Mesenchymal stem cell (in vitro differentiated cells and primary cell): ENCODE measurements at regions not wholly inside any gene's neighbourhood (a gene's known extent, or its start where the extent isn't known, plus 50 kb on each side); places are given as distances from the start of the nearest gene placed in this dataset.

Experiments
- DNase-seq: peaks from one replicate; pipeline ENCODE4 v3.0.0-alpha.2; 2013
- H2AFZ ChIP-seq: one replicate; pipeline ENCODE4 v1.6.1; 2013; ENCODE audit warnings: low read depth, mild to moderate bottlenecking, control low read depth, inconsistent platforms, low read length, moderate library complexity
- H2AK5ac ChIP-seq: 2 replicates; pipeline ENCODE4 v1.6.1; 2013; ENCODE audit warnings: low read length, moderate library complexity, mild to moderate bottlenecking, inconsistent platforms; ENCODE audit not compliant: severe bottlenecking
- H2BK120ac ChIP-seq: one replicate; pipeline ENCODE4 v1.6.1; 2013; ENCODE audit warnings: low read depth, mild to moderate bottlenecking, inconsistent platforms, low read length, moderate library complexity
- H2BK12ac ChIP-seq, 2 experiments: one replicate each; pipeline ENCODE4 v1.6.1; 2013; ENCODE audit warnings: inconsistent platforms in 2 of 2, low read length in 2 of 2, mild to moderate bottlenecking in 2 of 2, moderate library complexity in 2 of 2, control low read depth in 1 of 2
- H2BK15ac ChIP-seq: one replicate; pipeline ENCODE4 v1.6.1; 2013; ENCODE audit warnings: mild to moderate bottlenecking, low read depth, inconsistent platforms; ENCODE audit not compliant: poor library complexity, severe bottlenecking
- H2BK5ac ChIP-seq: 2 replicates; pipeline ENCODE4 v1.6.1; 2013; ENCODE audit warnings: low read depth, mild to moderate bottlenecking, low read length, control low read depth, inconsistent platforms; ENCODE audit not compliant: poor library complexity, severe bottlenecking
- H3K14ac ChIP-seq, 2 experiments: one replicate each; pipeline ENCODE4 v1.6.1; 2013; ENCODE audit warnings: inconsistent platforms in 2 of 2, low read length in 2 of 2, control low read depth in 1 of 2, mild to moderate bottlenecking in 1 of 2, moderate library complexity in 1 of 2
- H3K18ac ChIP-seq, 2 experiments: one replicate each; pipeline ENCODE4 v1.6.1; 2013; ENCODE audit warnings: inconsistent platforms in 2 of 2, low read length in 2 of 2, control low read depth in 1 of 2, low read depth in 1 of 2, mild to moderate bottlenecking in 1 of 2
- H3K23ac ChIP-seq, 2 experiments: one replicate each; pipeline ENCODE4 v1.6.1; 2013; ENCODE audit warnings: inconsistent platforms in 2 of 2, low read length in 2 of 2, mild to moderate bottlenecking in 2 of 2, moderate library complexity in 2 of 2, control low read depth in 1 of 2
- H3K27ac ChIP-seq: 2 replicates; pipeline ENCODE4 v1.5.1; 2013; ENCODE audit warnings: mild to moderate bottlenecking, moderate library complexity, low read length, control low read depth, inconsistent platforms; ENCODE audit not compliant: poor library complexity, severe bottlenecking
- H3K27me3 ChIP-seq, 2 experiments: 2 replicates each; pipeline versions ENCODE4 v1.6.1 to v1.7.0; 2013; ENCODE audit warnings: low read length in 2 of 2, mild to moderate bottlenecking in 2 of 2, moderate library complexity in 2 of 2, control low read depth in 1 of 2, inconsistent platforms in 1 of 2; ENCODE audit not compliant: control insufficient read depth in 1 of 2, insufficient read depth in 1 of 2
- H3K36me3 ChIP-seq, 2 experiments: 2 replicates each; pipeline versions ENCODE4 v1.6.1 to v1.7.0; 2013; ENCODE audit warnings: low read length in 2 of 2, control low read depth in 1 of 2, inconsistent platforms in 1 of 2, low read depth in 1 of 2, mild to moderate bottlenecking in 1 of 2; ENCODE audit not compliant: insufficient read depth in 2 of 2, control insufficient read depth in 1 of 2
- H3K4ac ChIP-seq, 2 experiments: one replicate each; pipeline ENCODE4 v1.6.1; 2013; ENCODE audit warnings: inconsistent platforms in 2 of 2, low read length in 2 of 2, mild to moderate bottlenecking in 2 of 2, moderate library complexity in 2 of 2, control low read depth in 1 of 2, low read depth in 1 of 2
- H3K4me1 ChIP-seq: 2 replicates; pipeline ENCODE4 v1.6.1; 2013; ENCODE audit warnings: low read depth, low read length, control low read depth; ENCODE audit not compliant: control insufficient read depth, insufficient read depth
- H3K4me2 ChIP-seq: 2 replicates; pipeline ENCODE4 v1.6.1; 2013; ENCODE audit warnings: low read length, mild to moderate bottlenecking, inconsistent platforms; ENCODE audit not compliant: poor library complexity, severe bottlenecking
- H3K4me3 ChIP-seq, 2 experiments: 2 replicates each; pipeline versions ENCODE4 v1.5.1 to v1.7.0; 2013; ENCODE audit warnings: low read length in 2 of 2, mild to moderate bottlenecking in 2 of 2, control low read depth in 1 of 2, low read depth in 1 of 2; ENCODE audit not compliant: insufficient read depth in 1 of 2
- H3K79me1 ChIP-seq: replicated peaks from 2 replicates; pipeline ENCODE4 v1.6.1; 2013; ENCODE audit warnings: mild to moderate bottlenecking, control low read depth, low read length, inconsistent platforms; ENCODE audit not compliant: poor library complexity, severe bottlenecking
- H3K9ac ChIP-seq: 2 replicates; pipeline ENCODE4 v1.7.0; 2013; ENCODE audit warnings: mild to moderate bottlenecking, low read length, moderate library complexity
- H3K9me3 ChIP-seq: 2 replicates; pipeline ENCODE4 v1.7.0; 2013; ENCODE audit warnings: mild to moderate bottlenecking, low read length; ENCODE audit not compliant: control insufficient read depth
- H4K8ac ChIP-seq: one replicate; pipeline ENCODE4 v1.6.1; 2013; ENCODE audit warnings: inconsistent platforms, mild to moderate bottlenecking, low read length, moderate library complexity
- H4K91ac ChIP-seq: one replicate; pipeline ENCODE4 v1.6.1; 2013; ENCODE audit warnings: mild to moderate bottlenecking, low read length, inconsistent platforms
- WGBS: methylation state at CpG from one replicate; pipeline ENCODE4 v1.1.7; 2013; ENCODE audit warnings: mixed read lengths; 5-methylcytosine and 5-hydroxymethylcytosine counted together

DNA sequence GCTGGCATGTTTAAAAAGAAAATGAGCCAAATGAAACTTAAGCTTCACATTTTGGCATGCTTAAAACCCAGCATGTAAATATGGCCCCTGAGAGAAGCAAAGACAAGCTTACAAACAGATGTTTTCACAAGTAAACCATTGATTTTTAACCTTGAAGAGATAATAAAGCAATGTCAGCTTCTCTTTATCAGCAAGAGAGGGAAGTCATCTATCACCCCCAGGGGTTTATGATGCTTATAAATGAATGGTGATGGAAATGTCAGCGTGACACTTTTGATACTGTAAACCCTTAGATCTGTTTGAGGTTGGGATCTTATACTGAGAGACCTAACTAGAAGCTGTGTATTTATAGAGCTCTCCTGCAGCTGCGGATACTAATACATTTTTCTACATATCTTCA is 471.3 kb downstream of the PLA2G4A start:
- Histone ChIP-seq H3K27ac (no peak overlapping the region), H3K4ac (no peak overlapping the region), H2BK12ac (no peak overlapping the region), H2BK15ac (no peak overlapping the region), H3K23ac (no peak overlapping the region), H3K4me1 (no peaks in the 10 kb centered on the region), H3K9me3 (no peaks in the 10 kb centered on the region), H4K91ac (no peak overlapping the region), H3K79me1 (no peaks in the 10 kb centered on the region), H4K8ac (no peak overlapping the region), H3K4me3 (no peak overlapping the region), H2AK5ac (no peak overlapping the region), H3K18ac (no peak overlapping the region), H3K9ac (no peak overlapping the region), H3K14ac (no peak overlapping the region), H3K4me2 (no peak overlapping the region), H2AFZ (no peak overlapping the region), H3K36me3 (no peaks in the 10 kb centered on the region), H3K27me3 (no peaks in the 10 kb centered on the region), H2BK120ac (no peak overlapping the region), H2BK5ac (no peak overlapping the region)
- 20% methylated on average over 1 of the region's 2 CpGs for WGBS
- no peak for DNase-seq

GRCh38 chr1:187306710-187307415 is 478.1 kb downstream of the PLA2G4A start:
- Histone ChIP-seq H3K79me1 (no peaks in the 10 kb centered on the region), H3K23ac (no peak overlapping the region), H2BK15ac (no peak overlapping the region), H3K9me3 (no peaks in the 10 kb centered on the region), H3K4me1 (no peaks in the 10 kb centered on the region), H4K8ac (no peak overlapping the region), H3K4ac (no peak overlapping the region), H2AK5ac (no peak overlapping the region), H2BK12ac (no peak overlapping the region), H3K27ac (no peak overlapping the region), H3K36me3 (no peaks in the 10 kb centered on the region), H3K27me3 (no peaks in the 10 kb centered on the region), H3K18ac (no peak overlapping the region), H2AFZ (no peak overlapping the region), H3K14ac (no peak overlapping the region), H3K9ac (no peak overlapping the region), H2BK120ac (no peak overlapping the region), H3K4me2 (no peak overlapping the region), H2BK5ac (no peak overlapping the region), H4K91ac (no peak overlapping the region), H3K4me3 (no peak overlapping the region)
- DNase-seq, result no peak
- 82% methylated on average over 5 of the region's 6 CpGs for WGBS

- no peaks in the 10 kb centered on the region for H3K36me3 ChIP-seq
These were observed 481.4 kb downstream of the PLA2G4A start for GRCh38 chr1:187310038-187310631.

GRCh38 chr1:187313115-187313514 is 484.4 kb downstream of the PLA2G4A start:
- Histone ChIP-seq H4K91ac (no peak overlapping the region), H2BK12ac (no peak overlapping the region), H3K9ac (no peak overlapping the region), H2BK120ac (no peak overlapping the region), H2BK5ac (no peak overlapping the region), H2AFZ (no peak overlapping the region), H3K4me3 (no peak overlapping the region), H3K4me1 (no peaks in the 10 kb centered on the region), H3K23ac (no peak overlapping the region), H4K8ac (no peak overlapping the region), H2BK15ac (no peak overlapping the region), H3K14ac (no peak overlapping the region), H3K36me3 (no peaks in the 10 kb centered on the region), H3K79me1 (no peaks in the 10 kb centered on the region), H3K4me2 (no peak overlapping the region), H3K18ac (no peak overlapping the region), H3K9me3 (peaks cover 3% of the 10 kb centered on the region), H3K27me3 (no peaks in the 10 kb centered on the region), H3K4ac (no peak overlapping the region), H2AK5ac (no peak overlapping the region), H3K27ac (no peak overlapping the region)
- 30% methylated on average over 1 of the region's 2 CpGs for WGBS
- no peak for DNase-seq

More at GRCh38 chr1:187310038-187310631, 481.4 kb downstream of the PLA2G4A start:
- no peak overlapping the region for H3K14ac ChIP-seq
- WGBS, result over 99% methylated on average over 2 of the region's 3 CpGs
- no peaks in the 10 kb centered on the region for H3K27me3 ChIP-seq
- H2BK5ac ChIP-seq, result no peak overlapping the region
- H2BK12ac ChIP-seq, result no peak overlapping the region
- H4K91ac ChIP-seq, result no peak overlapping the region
- DNase-seq, result no peak
- H3K9ac ChIP-seq, result no peak overlapping the region
- H3K27ac ChIP-seq, result no peak overlapping the region
- no peaks in the 10 kb centered on the region for H3K79me1 ChIP-seq
- H3K18ac ChIP-seq, result no peak overlapping the region
- no peak overlapping the region for H2AFZ ChIP-seq
- no peak overlapping the region for H3K23ac ChIP-seq
- no peak overlapping the region for H3K4me2 ChIP-seq
- no peak overlapping the region for H2BK15ac ChIP-seq
- no peaks in the 10 kb centered on the region for H3K9me3 ChIP-seq
- H3K4me1 ChIP-seq, result no peaks in the 10 kb centered on the region
- H2AK5ac ChIP-seq, result no peak overlapping the region
- H3K4me3 ChIP-seq, result no peak overlapping the region
- H4K8ac ChIP-seq, result no peak overlapping the region
- no peak overlapping the region for H2BK120ac ChIP-seq
- no peak overlapping the region for H3K4ac ChIP-seq
